B cell (primary cell): ENCODE measurements at regions not wholly inside any gene's neighbourhood (a gene's known extent, or its start where the extent isn't known, plus 50 kb on each side); places are given as distances from the start of the nearest gene placed in this dataset.
A peak's percentile ranks its signal among the peaks of the same experiment; 100 is the strongest.

Experiments
- ATAC-seq: fragments of 200-7000 bp; cut with Tn5 transposase; one replicate; pipeline ENCODE4 v1.10.0; 2021; ENCODE audit warnings: low read depth, mild to moderate bottlenecking, moderate number of reproducible peaks, moderate library complexity
- CTCF ChIA-PET: fragments of 350-600 bp; sonication (Branson Sonifier 250); formaldehyde crosslinking; loops from one replicate; lab custom pipeline; 2021; ENCODE audit warnings: antibody characterized with exemption, inconsistent platforms; lab: Charles Lee
- POLR2A ChIA-PET: fragments of 350-600 bp; sonication (Branson Sonifier 250); formaldehyde crosslinking; loops from one replicate; lab custom pipeline; 2021; ENCODE audit warnings: antibody characterized with exemption; lab: Charles Lee
- DNase-seq: peaks from one replicate; pipeline ENCODE4 v3.0.0; 2013
- H2AFZ ChIP-seq: 2 replicates; pipeline ENCODE4 v1.6.1; 2012; ENCODE audit warnings: mild to moderate bottlenecking, low read depth, low read length; ENCODE audit not compliant: insufficient read depth, poor library complexity, severe bottlenecking
- H3K27ac ChIP-seq, 2 donors: 1 replicate in 1 of 2; 2 replicates in 1 of 2; pipeline ENCODE4 v1.5.1; 2012 to 2013; ENCODE audit warnings: low read length in 2 of 2, mild to moderate bottlenecking in 2 of 2, moderate library complexity in 1 of 2
- H3K27me3 ChIP-seq, 4 experiments: fragments of 200-600 bp in 1 of 4; sonication (generic) in 1 of 4; replicated peaks in 1 of 4; 1 replicate in 2 of 4; 2 replicates in 2 of 4; pipeline versions ENCODE4 v1.6.1 to v1.7.0; 2013 to 2016; ENCODE audit warnings: low read length in 3 of 4, mild to moderate bottlenecking in 2 of 4, mixed read lengths in 1 of 4, moderate library complexity in 1 of 4; ENCODE audit not compliant: insufficient read depth in 4 of 4, control insufficient read depth in 3 of 4; ENCODE audit errors: control extremely low read depth in 1 of 4
- H3K36me3 ChIP-seq, 2 experiments: replicated peaks in 1 of 2; 1 replicate in 1 of 2; 2 replicates in 1 of 2; pipeline versions ENCODE4 v1.6.1 to v1.7.1; 2013; ENCODE audit warnings: low read length in 1 of 2; ENCODE audit not compliant: insufficient read depth in 2 of 2, control insufficient read depth in 1 of 2; ENCODE audit errors: control extremely low read depth in 1 of 2, extremely low read depth in 1 of 2
- H3K4me1 ChIP-seq, 2 donors: fragments of 200-600 bp in 1 of 2; sonication (generic) in 1 of 2; 1 replicate in 1 of 2; 2 replicates in 1 of 2; pipeline versions ENCODE4 v1.5.1 to v1.6.1; 2013 to 2017; ENCODE audit warnings: low read length in 2 of 2; ENCODE audit not compliant: control insufficient read depth in 2 of 2, insufficient read depth in 2 of 2
- H3K4me2 ChIP-seq: replicated peaks from 2 replicates; pipeline ENCODE3; 2012; ENCODE audit warnings: mild to moderate bottlenecking, low read depth, low read length; ENCODE audit not compliant: poor library complexity, severe bottlenecking
- H3K4me3 ChIP-seq, 5 experiments: fragments of 200-600 bp in 1 of 5; sonication (generic) in 1 of 5; 1 replicate in 3 of 5; 2 replicates in 2 of 5; pipeline versions ENCODE4 v1.5.1 to v1.7.0; 2011 to 2016; ENCODE audit warnings: low read length in 4 of 5, mild to moderate bottlenecking in 4 of 5, low read depth in 2 of 5, control low read depth in 1 of 5, moderate library complexity in 1 of 5; ENCODE audit not compliant: insufficient read depth in 1 of 5; ENCODE audit errors: control extremely low read depth in 1 of 5, extremely low read depth in 1 of 5
- H3K79me2 ChIP-seq: fragments of 200-600 bp; sonication (generic); one replicate; pipeline ENCODE4 v1.6.0; 2016; ENCODE audit warnings: low read length; ENCODE audit not compliant: control insufficient read depth, insufficient read depth
- H3K9ac ChIP-seq: fragments of 200-600 bp; sonication (generic); 2 replicates; pipeline ENCODE4 v1.6.1; 2017; ENCODE audit warnings: mild to moderate bottlenecking, low read length, moderate library complexity
- H3K9me3 ChIP-seq, 3 donors: one replicate each; pipeline versions ENCODE4 v1.6.1 to v1.7.1; 2013; ENCODE audit warnings: low read length in 2 of 3; ENCODE audit not compliant: control insufficient read depth in 2 of 3, insufficient read depth in 1 of 3; ENCODE audit errors: control extremely low read depth in 1 of 3
- H4K20me1 ChIP-seq: 2 replicates; pipeline ENCODE4 v1.6.0; 2012; ENCODE audit warnings: mild to moderate bottlenecking, low read length; ENCODE audit not compliant: insufficient read depth, control insufficient read depth, poor library complexity, severe bottlenecking
- H3K27ac Mint-ChIP-seq: one replicate; pipeline ENCODE4 v1.8.0; 2021; ENCODE audit warnings: mixed read lengths
- H3K27me3 Mint-ChIP-seq: one replicate; pipeline ENCODE4 v1.8.0; 2021; ENCODE audit warnings: mixed read lengths
- H3K4me1 Mint-ChIP-seq: one replicate; pipeline ENCODE4 v1.8.0; 2021; ENCODE audit warnings: mixed read lengths
- H3K4me3 Mint-ChIP-seq: one replicate; pipeline ENCODE4 v1.8.0; 2021; ENCODE audit warnings: mixed read lengths
- H3K9me3 Mint-ChIP-seq: one replicate; pipeline ENCODE4 v1.8.0; 2022; ENCODE audit warnings: mixed read lengths; ENCODE audit not compliant: insufficient read depth
- EZH2 ChIP-seq: IDR thresholded peaks from 2 replicates; pipeline ENCODE4 v1.6.1; 2012; ENCODE audit warnings: borderline replicate concordance, low read depth, mild to moderate bottlenecking, moderate library complexity, low read length; ENCODE audit not compliant: insufficient read depth, poor library complexity, severe bottlenecking
- WGBS: methylation state at CpG from one replicate; pipeline ENCODE4 v1.1.5; 2013; ENCODE audit warnings: missing lambda C conversion rate; ENCODE audit not compliant: insufficient coverage; 5-methylcytosine and 5-hydroxymethylcytosine counted together
- intact Hi-C: fragments of 100-400 bp; cut with micrococcal nuclease; formaldehyde crosslinking; loops from one replicate; pipeline ENCODE4 v1.10.0; 2022
- TF ChIP-seq, protein P1 (sequence below): fragments of 200-600 bp; IDR thresholded peaks from one replicate; pipeline ENCODE4 v1.8.0; 2022; ENCODE audit warnings: antibody characterized with exemption, mild to moderate bottlenecking

DNA sequence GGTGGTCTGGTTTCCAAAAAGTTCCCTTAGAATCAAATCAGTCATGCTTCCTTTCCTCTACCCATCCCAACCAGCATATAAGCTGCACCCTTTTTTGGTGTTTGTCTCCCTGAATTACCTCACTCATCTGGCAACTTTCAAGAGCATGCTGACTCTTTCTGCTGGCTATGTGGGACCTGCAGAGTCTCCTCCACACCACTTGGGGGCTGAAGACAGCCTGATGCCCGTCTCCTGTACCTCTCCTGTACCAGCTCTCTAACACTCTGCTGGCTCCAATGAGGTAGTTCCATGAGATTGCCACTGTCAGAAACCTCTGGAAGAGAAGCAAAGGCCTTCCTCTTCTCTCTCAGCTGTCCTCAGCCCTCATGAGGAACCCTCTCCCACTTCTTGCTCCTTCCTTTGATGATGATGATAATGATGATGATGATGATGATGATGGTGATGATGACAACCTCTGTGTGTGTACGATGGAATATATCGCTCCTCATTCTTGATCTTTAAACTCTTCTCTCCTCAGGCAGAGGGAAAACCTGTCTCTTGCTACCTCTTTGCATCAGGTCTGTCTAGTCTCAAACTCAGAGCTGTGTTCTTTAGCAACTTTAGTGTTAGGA, 257.5 kb downstream of the ZNF621 start:
- POLR2A ChIA-PET, result no interaction called here
- intact Hi-C loops, result no loop called here
- peak; percentile 28 for ATAC-seq

DNA sequence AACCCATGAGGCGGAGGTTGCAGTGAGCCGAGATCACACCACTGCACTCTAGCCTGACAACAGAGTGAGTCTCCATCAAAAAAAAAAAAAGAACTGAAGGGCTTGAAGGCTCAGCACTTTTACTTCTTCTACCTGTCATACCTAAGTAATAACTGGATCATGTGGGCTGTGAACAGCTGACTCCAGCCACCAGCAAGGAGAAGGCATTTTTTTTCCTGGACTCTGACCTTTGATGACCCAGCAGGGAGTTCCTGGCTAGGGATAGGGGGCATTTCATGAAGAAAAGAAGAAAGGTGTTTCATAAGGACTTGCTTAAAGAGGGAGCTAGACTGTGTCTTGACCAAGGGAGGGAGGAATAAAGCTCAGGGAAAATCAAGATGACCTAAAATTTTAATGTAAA, 266.0 kb downstream of the ZNF621 start:
- ChIA-PET CTCF (no interaction called here), POLR2A (no interaction called here)
- Mint-ChIP-seq H3K27ac (no peak overlapping the region), H3K9me3 (peaks cover 6% of the 10 kb centered on the region), H3K4me3 (no peak overlapping the region), H3K4me1 (peaks cover 4% of the 10 kb centered on the region), H3K27me3 (peaks cover 8% of the 10 kb centered on the region)
- ATAC-seq, result no peak
- DNase-seq, result no peak
- Histone ChIP-seq H3K4me1 (no peaks in the 10 kb centered on the region), H3K9me3 (peaks cover 0 to 13% (median 0%) of the 10 kb centered on the region in 3 donors), H3K27me3 (no peaks in the 10 kb centered on the region), H3K36me3 (no peaks in the 10 kb centered on the region), H3K4me3 (no peak overlapping the region), H3K4me2 (no peak overlapping the region), H3K79me2 (no peaks in the 10 kb centered on the region), H3K9ac (no peak overlapping the region), H4K20me1 (no peaks in the 10 kb centered on the region), H2AFZ (no peak overlapping the region), H3K27ac (no peak overlapping the region)
- no CpG with 5 or more reads among the region's 2 CpGs for WGBS
- no peak for TF ChIP-seq EZH2
- TF ChIP-seq, protein P1, sequence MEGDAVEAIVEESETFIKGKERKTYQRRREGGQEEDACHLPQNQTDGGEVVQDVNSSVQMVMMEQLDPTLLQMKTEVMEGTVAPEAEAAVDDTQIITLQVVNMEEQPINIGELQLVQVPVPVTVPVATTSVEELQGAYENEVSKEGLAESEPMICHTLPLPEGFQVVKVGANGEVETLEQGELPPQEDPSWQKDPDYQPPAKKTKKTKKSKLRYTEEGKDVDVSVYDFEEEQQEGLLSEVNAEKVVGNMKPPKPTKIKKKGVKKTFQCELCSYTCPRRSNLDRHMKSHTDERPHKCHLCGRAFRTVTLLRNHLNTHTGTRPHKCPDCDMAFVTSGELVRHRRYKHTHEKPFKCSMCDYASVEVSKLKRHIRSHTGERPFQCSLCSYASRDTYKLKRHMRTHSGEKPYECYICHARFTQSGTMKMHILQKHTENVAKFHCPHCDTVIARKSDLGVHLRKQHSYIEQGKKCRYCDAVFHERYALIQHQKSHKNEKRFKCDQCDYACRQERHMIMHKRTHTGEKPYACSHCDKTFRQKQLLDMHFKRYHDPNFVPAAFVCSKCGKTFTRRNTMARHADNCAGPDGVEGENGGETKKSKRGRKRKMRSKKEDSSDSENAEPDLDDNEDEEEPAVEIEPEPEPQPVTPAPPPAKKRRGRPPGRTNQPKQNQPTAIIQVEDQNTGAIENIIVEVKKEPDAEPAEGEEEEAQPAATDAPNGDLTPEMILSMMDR, result no peak
- intact Hi-C loops, result no loop called here

More for the DNA sequence above, 257.5 kb downstream of the ZNF621 start:
- no peaks in the 10 kb centered on the region for H3K4me1 ChIP-seq
- H3K9me3 ChIP-seq, result peaks cover 0 to 8% (median 0%) of the 10 kb centered on the region in 3 donors
- H3K27me3 Mint-ChIP-seq, result peaks cover 8% of the 10 kb centered on the region
- no peaks in the 10 kb centered on the region for H3K36me3 ChIP-seq
- H3K9ac ChIP-seq, result no peak overlapping the region
- H3K4me1 Mint-ChIP-seq, result no peaks in the 10 kb centered on the region
- no peak overlapping the region for H3K4me2 ChIP-seq
- no peaks in the 10 kb centered on the region for H3K9me3 Mint-ChIP-seq
- WGBS, result 60% methylated on average over 1 of the region's 3 CpGs
- H2AFZ ChIP-seq, result no peak overlapping the region
- H3K4me3 ChIP-seq, result no peak overlapping the region
- CTCF ChIA-PET, result interaction anchor here (1.9 to 2.1 kb wide), 2 partner anchors 14 to 197 kb away, joined by 5 to 6 read pairs; no protein-coding TSS in a partner anchor
- TF ChIP-seq, protein P1, result no peak
- TF ChIP-seq EZH2, result no peak
- no peaks in the 10 kb centered on the region for H4K20me1 ChIP-seq
- H3K27ac Mint-ChIP-seq, result no peak overlapping the region
- no peak for DNase-seq
- H3K27me3 ChIP-seq, result no peaks in the 10 kb centered on the region
- no peaks in the 10 kb centered on the region for H3K79me2 ChIP-seq
- H3K27ac ChIP-seq, result no peak overlapping the region
- no peak overlapping the region for H3K4me3 Mint-ChIP-seq
